Stomach smooth muscle (tissue), 2 donors: ENCODE measurements at regions not wholly inside any gene's neighbourhood (a gene's known extent, or its start where the extent isn't known, plus 50 kb on each side); places are given as distances from the start of the nearest gene placed in this dataset.
"Not testable (repeated sequence)": the region's sequence is repeated elsewhere in the genome, so short reads cannot be mapped to it uniquely, and the experiment has no call there.

ENCODE experiments used
- H3K27ac ChIP-seq: one replicate; pipeline ENCODE4 v1.7.0; 2013; ENCODE audit warnings: mild to moderate bottlenecking, low read length, inconsistent platforms
- H3K27me3 ChIP-seq, 2 donors: one replicate each; pipeline ENCODE4 v1.7.0; 2013; ENCODE audit warnings: low read length in 2 of 2; ENCODE audit not compliant: insufficient read depth in 2 of 2, control insufficient read depth in 1 of 2
- H3K36me3 ChIP-seq, 2 donors: one replicate each; pipeline ENCODE4 v1.7.0; 2013; ENCODE audit warnings: low read length in 2 of 2; ENCODE audit not compliant: control insufficient read depth in 2 of 2, insufficient read depth in 2 of 2
- H3K4me1 ChIP-seq: one replicate; pipeline ENCODE4 v1.7.0; 2013; ENCODE audit warnings: low read length; ENCODE audit not compliant: control insufficient read depth, insufficient read depth
- H3K4me3 ChIP-seq, 2 donors: one replicate each; pipeline ENCODE4 v1.7.0; 2013; ENCODE audit warnings: low read length in 2 of 2
- H3K9ac ChIP-seq, 2 donors: one replicate each; pipeline ENCODE4 v1.7.0; 2013; ENCODE audit warnings: low read length in 2 of 2, mild to moderate bottlenecking in 1 of 2
- H3K9me3 ChIP-seq, 2 donors: one replicate each; pipeline ENCODE4 v1.7.0; 2013; ENCODE audit warnings: low read length in 2 of 2; ENCODE audit not compliant: control insufficient read depth in 2 of 2
- donor health status: healthy.
- donor health status: Pancreatic carcinoma.

DNA sequence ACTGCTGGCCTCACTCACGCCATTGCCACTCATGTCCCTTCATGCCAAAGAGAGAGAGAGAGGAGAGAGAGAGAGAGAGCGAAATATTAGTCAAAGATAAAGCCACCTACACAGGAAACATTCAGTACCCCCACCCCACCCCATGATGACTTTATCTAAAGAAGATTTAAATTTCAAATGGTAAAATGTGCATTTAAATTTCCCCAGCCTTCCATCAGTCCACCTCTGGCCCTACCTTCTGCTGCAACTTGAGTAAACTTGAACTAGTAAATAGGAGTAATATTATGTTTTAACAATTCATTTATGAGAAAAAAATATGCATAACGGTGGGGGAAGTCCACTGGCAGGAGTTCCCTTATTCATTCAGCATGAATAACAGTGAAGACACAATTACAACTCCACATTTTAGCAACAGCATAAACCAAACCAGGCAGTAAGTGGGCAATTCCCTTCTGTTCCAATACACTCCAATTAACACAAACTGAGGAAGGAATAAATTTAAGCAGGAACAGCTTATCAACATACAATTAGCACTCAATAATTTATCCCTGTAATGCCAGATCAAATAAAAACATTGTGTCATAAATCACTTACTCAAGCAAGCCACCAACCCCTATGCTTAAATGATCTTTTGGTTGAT lies 264.2 kb downstream of the LNPK start:
- no peaks in the 10 kb centered on the region for H3K4me1 ChIP-seq
- no peak overlapping the region for H3K27ac ChIP-seq
- no peaks in the 10 kb centered on the region for H3K36me3 ChIP-seq
- H3K27me3 ChIP-seq: no peaks in the 10 kb centered on the region
- H3K9ac ChIP-seq: no peak overlapping the region
- no peak overlapping the region for H3K4me3 ChIP-seq
- peaks cover 0 to 2% of the 10 kb centered on the region in 2 donors for H3K9me3 ChIP-seq

DNA sequence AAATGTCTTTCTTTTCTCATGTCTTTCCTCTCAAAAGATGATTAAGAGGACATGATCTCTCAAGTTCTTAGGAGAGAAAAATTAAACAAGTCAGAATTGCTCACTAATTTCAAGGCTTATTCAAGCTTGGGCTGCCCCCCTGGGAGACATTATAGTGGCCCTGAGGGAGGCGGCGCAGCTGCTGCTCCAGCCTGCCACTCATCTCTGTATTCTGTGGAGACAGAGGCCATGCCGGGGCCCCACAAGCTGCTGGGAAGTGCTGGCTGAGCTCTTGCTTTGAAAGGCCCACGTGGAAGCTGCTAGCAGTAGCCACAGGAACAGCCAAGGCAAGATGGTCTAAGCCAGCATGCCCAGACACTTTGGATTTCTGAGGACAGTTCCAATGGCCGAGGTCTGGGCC lies 267.4 kb downstream of the LNPK start:
- Histone ChIP-seq H3K9ac (no peak overlapping the region), H3K27me3 (no peaks in the 10 kb centered on the region), H3K4me3 (no peak overlapping the region), H3K9me3 (no peaks in the 10 kb centered on the region), H3K4me1 (no peaks in the 10 kb centered on the region), H3K36me3 (no peaks in the 10 kb centered on the region), H3K27ac (no peak overlapping the region)

DNA sequence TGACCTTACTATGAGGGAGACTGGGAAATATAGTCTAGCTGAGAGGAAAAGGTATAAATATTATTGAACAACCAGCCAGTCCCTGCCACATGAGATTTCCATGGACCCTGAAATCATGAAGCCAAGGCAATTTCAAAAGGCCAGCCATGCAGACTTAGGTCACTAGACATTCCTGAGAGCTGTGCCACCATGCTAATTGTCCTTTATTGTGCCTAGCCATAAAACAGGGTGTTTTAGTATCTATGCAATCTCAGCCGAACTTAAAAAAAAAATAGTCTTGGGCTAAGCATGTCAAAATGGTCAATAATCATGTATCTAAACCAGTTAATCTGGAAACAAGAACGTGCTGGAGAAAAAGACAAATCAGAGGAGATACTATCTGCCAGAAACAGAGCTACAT lies 269.5 kb downstream of the LNPK start:
- no peaks in the 10 kb centered on the region for H3K4me1 ChIP-seq
- H3K9me3 ChIP-seq: no peaks in the 10 kb centered on the region
- no peak overlapping the region for H3K27ac ChIP-seq
- H3K27me3 ChIP-seq: no peaks in the 10 kb centered on the region
- H3K4me3 ChIP-seq: no peak overlapping the region
- no peaks in the 10 kb centered on the region for H3K36me3 ChIP-seq
- H3K9ac ChIP-seq: no peak overlapping the region

DNA sequence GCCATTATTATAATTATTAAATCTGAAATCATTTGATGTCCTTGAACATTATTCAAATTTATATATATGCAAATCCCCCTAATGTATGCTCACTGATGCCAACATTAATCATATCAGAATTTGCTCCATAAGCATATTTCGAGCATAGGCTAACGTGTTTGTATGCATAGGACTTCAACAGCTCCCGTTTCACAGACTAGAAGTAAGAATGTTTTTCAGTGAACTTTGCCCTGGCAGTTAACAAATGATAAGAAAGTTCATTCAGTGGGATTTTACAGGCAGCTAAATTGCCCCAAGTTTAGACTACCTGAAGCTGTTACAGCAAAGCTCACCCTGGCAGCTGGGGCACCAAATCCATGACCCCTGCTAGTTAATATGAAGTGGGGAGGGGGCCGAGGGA lies 272.0 kb downstream of the LNPK start:
- Histone ChIP-seq H3K27me3 (no peaks in the 10 kb centered on the region), H3K4me1 (no peaks in the 10 kb centered on the region), H3K4me3 (no peak overlapping the region), H3K9me3 (no peaks in the 10 kb centered on the region), H3K9ac (no peak overlapping the region), H3K36me3 (no peaks in the 10 kb centered on the region), H3K27ac (no peak overlapping the region)

DNA sequence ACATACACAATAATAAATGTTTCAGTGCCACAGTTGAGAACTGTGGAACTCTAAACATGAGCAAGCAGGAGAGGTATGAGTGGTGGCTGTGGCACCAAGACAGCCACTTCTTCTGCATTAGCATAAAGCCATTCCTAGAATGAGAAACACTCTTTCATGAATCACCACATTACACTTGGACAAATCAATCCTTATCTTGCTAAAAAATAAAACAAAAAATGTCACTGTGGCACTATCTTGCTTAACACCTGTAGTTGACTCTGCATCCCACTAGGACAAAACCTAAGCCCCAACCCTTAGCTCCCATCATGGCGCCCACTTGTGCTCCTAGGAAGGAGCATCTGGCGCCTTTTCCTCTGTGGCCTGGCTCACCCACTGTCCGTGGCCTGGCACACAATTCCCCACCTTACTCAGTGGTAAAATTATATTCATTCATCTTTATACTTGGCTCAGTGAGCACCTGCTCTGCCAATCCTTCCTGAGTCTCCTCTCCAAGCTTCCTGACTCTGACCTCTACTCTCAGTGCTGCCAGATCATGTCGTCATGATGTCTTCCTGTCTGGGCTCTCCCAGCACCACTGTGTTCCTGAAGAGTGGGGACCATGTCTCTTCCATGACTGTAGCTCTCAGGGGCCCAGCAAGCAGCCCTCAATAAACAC lies 272.9 kb downstream of the LNPK start:
- Histone ChIP-seq H3K9me3 (no peaks in the 10 kb centered on the region), H3K4me3 (no peak overlapping the region), H3K27me3 (no peaks in the 10 kb centered on the region), H3K4me1 (no peaks in the 10 kb centered on the region), H3K9ac (no peak overlapping the region), H3K36me3 (no peaks in the 10 kb centered on the region), H3K27ac (no peak overlapping the region)

DNA sequence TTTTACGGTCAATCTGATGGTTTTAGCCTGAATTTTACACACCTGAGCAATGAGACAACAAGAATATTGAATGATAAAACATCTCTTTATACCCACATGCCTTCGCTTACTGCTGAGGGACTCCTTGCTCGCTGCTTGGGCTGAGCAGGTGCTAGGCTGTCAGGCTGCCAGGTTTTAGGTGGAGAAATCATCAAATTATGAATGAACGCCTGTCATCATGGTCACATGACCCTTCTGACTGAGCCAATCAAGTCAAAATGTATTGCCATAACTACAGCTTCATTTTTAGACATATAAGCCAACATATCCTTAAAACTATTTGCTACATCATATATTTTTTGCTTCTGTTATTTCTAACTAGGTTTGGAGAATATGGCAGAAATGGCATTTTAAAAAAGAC lies 274.0 kb downstream of the LNPK start:
- Histone ChIP-seq H3K9me3 (no peaks in the 10 kb centered on the region), H3K27ac (no peak overlapping the region), H3K36me3 (no peaks in the 10 kb centered on the region), H3K9ac (no peak overlapping the region), H3K4me1 (no peaks in the 10 kb centered on the region), H3K27me3 (no peaks in the 10 kb centered on the region), H3K4me3 (no peak overlapping the region)

DNA sequence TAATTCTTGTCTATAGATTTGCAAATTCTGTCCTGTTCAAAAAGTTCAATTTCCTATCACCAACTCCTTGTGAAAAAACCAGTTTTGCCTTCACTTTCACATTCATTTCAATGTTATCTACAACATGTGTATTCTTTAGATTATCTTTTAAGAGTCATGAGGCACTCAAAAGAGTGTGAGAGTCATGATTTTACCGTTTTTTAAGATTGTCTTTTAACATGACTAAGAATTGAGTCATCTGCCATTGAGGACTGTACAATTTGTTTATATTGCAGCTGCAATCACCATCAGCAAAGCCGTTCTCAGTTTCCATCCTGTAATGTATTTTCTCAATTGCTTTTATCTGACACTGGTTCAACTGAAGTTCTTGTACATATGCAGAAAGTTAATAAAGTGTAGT lies 275.8 kb downstream of the LNPK start:
- Histone ChIP-seq H3K9ac (no peak overlapping the region), H3K27ac (no peak overlapping the region), H3K27me3 (no peaks in the 10 kb centered on the region), H3K9me3 (no peaks in the 10 kb centered on the region), H3K4me1 (no peaks in the 10 kb centered on the region), H3K4me3 (no peak overlapping the region), H3K36me3 (no peaks in the 10 kb centered on the region)

DNA sequence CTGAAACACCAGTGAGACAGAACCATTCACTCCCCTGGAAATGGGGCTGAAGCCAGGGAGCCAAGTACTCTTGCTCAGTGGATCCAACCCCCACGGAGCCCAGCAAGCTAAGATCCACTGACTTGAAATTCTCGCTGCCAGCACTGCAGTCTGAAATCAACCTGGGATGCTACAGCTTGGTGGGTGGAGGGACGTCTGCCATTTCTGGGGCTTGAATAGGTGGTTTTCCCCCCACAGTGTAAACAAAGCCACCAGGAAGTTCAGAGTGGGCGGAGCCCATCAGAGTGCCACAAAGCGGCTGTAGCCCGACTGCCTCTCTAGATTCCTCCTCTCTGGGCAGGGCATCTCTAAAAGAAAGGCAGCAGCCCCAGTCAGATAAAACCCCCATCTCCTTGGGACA lies 292.8 kb downstream of the LNPK start:
- Histone ChIP-seq H3K4me3 (no peak overlapping the region), H3K9me3 (no peaks in the 10 kb centered on the region), H3K36me3 (no peaks in the 10 kb centered on the region), H3K27me3 (no peaks in the 10 kb centered on the region), H3K4me1 (no peaks in the 10 kb centered on the region), H3K27ac (no peak overlapping the region), H3K9ac (no peak overlapping the region)

DNA sequence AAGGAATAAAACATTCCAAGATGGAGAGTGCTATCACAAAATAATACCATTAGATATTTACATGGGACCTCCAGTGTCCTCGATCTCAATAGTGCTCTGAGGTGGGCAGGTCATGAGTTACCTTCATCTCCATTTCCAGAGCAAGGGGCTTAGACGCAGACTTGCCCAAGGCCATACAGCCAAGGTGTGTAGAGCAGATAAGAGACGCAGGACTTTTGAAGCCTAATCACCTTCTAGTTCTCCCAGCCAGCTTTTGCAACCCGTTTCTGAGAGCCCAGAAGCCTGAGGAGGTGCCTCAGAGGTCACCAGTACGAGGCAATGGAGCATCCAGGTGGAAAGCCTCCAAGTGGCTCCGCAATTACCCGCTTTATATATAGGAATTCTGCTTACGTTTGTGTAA lies 294.7 kb downstream of the LNPK start:
- Histone ChIP-seq H3K27ac (no peak overlapping the region), H3K4me3 (no peak overlapping the region), H3K36me3 (no peaks in the 10 kb centered on the region), H3K9me3 (no peaks in the 10 kb centered on the region), H3K9ac (no peak overlapping the region), H3K27me3 (no peaks in the 10 kb centered on the region), H3K4me1 (no peaks in the 10 kb centered on the region)

DNA sequence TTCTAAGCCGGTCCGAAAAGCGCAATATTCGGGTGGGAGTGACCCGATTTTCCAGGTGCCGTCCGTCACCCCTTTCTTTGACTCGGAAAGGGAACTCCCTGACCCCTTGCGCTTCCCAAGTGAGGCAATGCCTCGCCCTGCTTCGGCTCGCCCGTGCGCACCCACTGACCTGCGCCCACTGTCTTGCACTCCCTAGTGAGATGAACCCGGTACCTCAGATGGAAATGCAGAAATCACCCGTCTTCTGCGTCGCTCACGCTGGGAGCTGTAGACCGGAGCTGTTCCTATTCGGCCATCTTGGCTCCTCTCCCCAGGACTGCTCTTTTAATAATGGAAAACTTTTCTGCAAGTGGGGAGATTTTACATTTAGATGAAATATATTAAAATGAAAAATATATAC lies 297.5 kb downstream of the LNPK start:
- H3K27ac ChIP-seq, H3K4me1 ChIP-seq, H3K27me3 ChIP-seq, H3K36me3 ChIP-seq, H3K9me3 ChIP-seq, H3K9ac ChIP-seq, H3K4me3 ChIP-seq: not testable (repeated sequence)

DNA sequence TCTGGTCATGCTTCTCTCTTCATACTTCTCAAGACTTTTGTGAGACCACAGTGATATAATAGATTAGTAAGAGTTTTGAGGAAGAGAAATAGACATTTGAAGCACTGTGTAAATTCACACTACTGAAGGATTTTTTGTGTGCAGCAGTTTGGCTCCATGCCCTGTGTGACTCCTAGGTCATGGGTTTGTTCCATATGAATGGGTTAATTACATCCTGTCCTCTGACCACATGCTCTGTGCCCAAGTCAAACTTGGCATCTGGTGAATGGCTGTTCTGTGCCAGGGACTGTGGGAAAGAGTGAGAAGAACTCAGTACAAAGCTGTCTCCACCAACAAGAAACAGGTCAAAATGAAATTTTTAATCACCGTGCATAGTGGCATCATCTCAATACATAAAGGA lies 304.0 kb downstream of the LNPK start:
- Histone ChIP-seq H3K4me3 (no peak overlapping the region), H3K27ac (no peak overlapping the region), H3K27me3 (peaks cover 2 to 3% of the 10 kb centered on the region in 2 donors), H3K9ac (no peak overlapping the region), H3K36me3 (no peaks in the 10 kb centered on the region), H3K4me1 (no peaks in the 10 kb centered on the region), H3K9me3 (no peaks in the 10 kb centered on the region)
